Tibial nerve (tissue), 4 donors: ENCODE measurements at regions not wholly inside any gene's neighbourhood (a gene's known extent, or its start where the extent isn't known, plus 50 kb on each side); places are given as distances from the start of the nearest gene placed in this dataset.

Experiments
- DNase-seq, 2 donors: peaks; one replicate each; pipeline ENCODE4 v3.0.0-alpha.2; 2019; ENCODE audit warnings: low spot score in 2 of 2
- H3K27ac ChIP-seq, 4 donors: fragments of 200-600 bp; sonication (generic) in 3 of 4; one replicate each; pipeline ENCODE4 v1.5.1; 2017 to 2019; ENCODE audit warnings: mild to moderate bottlenecking in 1 of 4
- H3K27me3 ChIP-seq, 2 donors: fragments of 200-600 bp; sonication (generic) in 1 of 2; one replicate each; pipeline versions ENCODE4 v1.5.1 to v1.6.0; 2017 to 2019
- H3K36me3 ChIP-seq, 3 donors: fragments of 200-600 bp; sonication (generic); one replicate each; pipeline ENCODE4 v1.5.1; 2018 to 2019
- H3K4me1 ChIP-seq, 4 donors: fragments of 200-600 bp; sonication (generic) in 3 of 4; one replicate each; pipeline ENCODE4 v1.5.1; 2017 to 2019
- H3K4me3 ChIP-seq, 4 donors: fragments of 200-600 bp; sonication (generic) in 3 of 4; one replicate each; pipeline ENCODE4 v1.5.1; 2017 to 2019; ENCODE audit warnings: mild to moderate bottlenecking in 1 of 4, moderate library complexity in 1 of 4
- H3K9me3 ChIP-seq, 4 donors: fragments of 200-600 bp; sonication (generic) in 3 of 4; one replicate each; pipeline ENCODE4 v1.5.1; 2017 to 2019
- CTCF ChIP-seq, 5 experiments: fragments of 200-600 bp in 3 of 5; fragments of 450-650 bp in 2 of 5; sonication (generic) in 3 of 5; IDR thresholded peaks; one replicate each; pipeline ENCODE4 v1.5.1; 2016 to 2019; ENCODE audit warnings: antibody characterized with exemption in 5 of 5, mild to moderate bottlenecking in 3 of 5, moderate library complexity in 2 of 5
- EP300 ChIP-seq, 2 donors: sonication (generic); formaldehyde crosslinking; IDR thresholded peaks; one replicate each; pipeline ENCODE4 v1.6.1; 2017; ENCODE audit warnings: antibody characterized with exemption in 2 of 2, mild to moderate bottlenecking in 1 of 2
- POLR2A ChIP-seq, 2 donors: fragments of 450-650 bp; IDR thresholded peaks; one replicate each; pipeline ENCODE4 v1.6.1; 2017; ENCODE audit warnings: antibody characterized with exemption in 2 of 2, mild to moderate bottlenecking in 2 of 2, moderate library complexity in 2 of 2
- WGBS, 2 donors: methylation state at CpG; one replicate each; pipeline ENCODE4 v1.1.5; 2018; 5-methylcytosine and 5-hydroxymethylcytosine counted together

GRCh38 chr12:91404441-91404840, 221.8 kb upstream of the DCN start:
- Histone ChIP-seq H3K9me3 (no peaks in the 10 kb centered on the region), H3K4me3 (no peak overlapping the region), H3K27ac (no peak overlapping the region), H3K4me1 (no peaks in the 10 kb centered on the region), H3K27me3 (no peaks in the 10 kb centered on the region), H3K36me3 (no peaks in the 10 kb centered on the region)
- 85 to 89% methylated on average over 4 of the region's 4 CpGs for WGBS, 2 donors
- DNase-seq, result no peak
- TF ChIP-seq CTCF (IDR thresholded peaks at IDR 0.05) (no peak), POLR2A (IDR thresholded peaks at IDR 0.05) (no peak), EP300 (IDR thresholded peaks at IDR 0.05) (no peak)

GRCh38 chr12:91401190-91401589, 218.6 kb upstream of the DCN start:
- no peak for TF ChIP-seq POLR2A (IDR thresholded peaks at IDR 0.05)
- no peak for TF ChIP-seq EP300 (IDR thresholded peaks at IDR 0.05)
- TF ChIP-seq CTCF (IDR thresholded peaks at IDR 0.05), result no peak
- H3K27ac ChIP-seq, result no peak overlapping the region

GRCh38 chr12:91400271-91400670, 217.7 kb upstream of the DCN start:
- no peaks in the 10 kb centered on the region for H3K36me3 ChIP-seq
- H3K27ac ChIP-seq, result no peak overlapping the region
- H3K9me3 ChIP-seq, result no peaks in the 10 kb centered on the region
- H3K4me3 ChIP-seq, result no peak overlapping the region
- DNase-seq, result no peak
- H3K27me3 ChIP-seq, result no peaks in the 10 kb centered on the region
- TF ChIP-seq EP300 (IDR thresholded peaks at IDR 0.05), result no peak
- no peak for TF ChIP-seq CTCF (IDR thresholded peaks at IDR 0.05)
- no peak for TF ChIP-seq POLR2A (IDR thresholded peaks at IDR 0.05)
- WGBS, 2 donors, result 64 to 69% methylated on average over 4 of the region's 4 CpGs
- H3K4me1 ChIP-seq, result no peaks in the 10 kb centered on the region

More at GRCh38 chr12:91401190-91401589, 218.6 kb upstream of the DCN start:
- no peaks in the 10 kb centered on the region for H3K9me3 ChIP-seq
- H3K4me1 ChIP-seq, result no peaks in the 10 kb centered on the region
- no peak overlapping the region for H3K4me3 ChIP-seq
- no peak for DNase-seq
- no peaks in the 10 kb centered on the region for H3K36me3 ChIP-seq
- H3K27me3 ChIP-seq, result no peaks in the 10 kb centered on the region

- H3K27ac ChIP-seq, result no peak overlapping the region
- 72 to 73% methylated on average over 4 of the region's 4 CpGs for WGBS, 2 donors
- H3K27me3 ChIP-seq, result no peaks in the 10 kb centered on the region
- TF ChIP-seq CTCF (IDR thresholded peaks at IDR 0.05) (no peak), POLR2A (IDR thresholded peaks at IDR 0.05) (no peak), EP300 (IDR thresholded peaks at IDR 0.05) (no peak)
- H3K4me3 ChIP-seq, result no peak overlapping the region
- no peaks in the 10 kb centered on the region for H3K36me3 ChIP-seq
- H3K9me3 ChIP-seq, result no peaks in the 10 kb centered on the region
- no peaks in the 10 kb centered on the region for H3K4me1 ChIP-seq
- DNase-seq, result no peak
These were observed 215.4 kb upstream of the DCN start for GRCh38 chr12:91397866-91398532.

- Histone ChIP-seq H3K4me1 (no peaks in the 10 kb centered on the region), H3K4me3 (no peak overlapping the region), H3K9me3 (peaks cover 0 to 10% (median 2%) of the 10 kb centered on the region in 4 donors), H3K27me3 (no peaks in the 10 kb centered on the region), H3K27ac (no peak overlapping the region), H3K36me3 (no peaks in the 10 kb centered on the region)
- TF ChIP-seq CTCF (IDR thresholded peaks at IDR 0.05), result no peak
- TF ChIP-seq POLR2A (IDR thresholded peaks at IDR 0.05), result no peak
- TF ChIP-seq EP300 (IDR thresholded peaks at IDR 0.05), result no peak
- DNase-seq, result no peak
These were observed 213.7 kb upstream of the DCN start for GRCh38 chr12:91396293-91396692.
